ENCODE measurements at regions not wholly inside any gene's neighbourhood (a gene's known extent, or its start where the extent isn't known, plus 50 kb on each side); places are given as distances from the start of the nearest gene placed in this dataset.

GRCh38 chr6:84280639-84281038 lies 53.2 kb upstream of the CEP162 start:
- Histone ChIP-seq H3K4me1 (ENCODE audit: control insufficient read depth in 1 of 2, insufficient read depth in 2 of 2, low read length in 2 of 2) (no peaks in the 10 kb centered on the region), H3K27me3 (ENCODE audit: control insufficient read depth in 2 of 2, insufficient read depth in 2 of 2, low read length in 2 of 2) (no peaks in the 10 kb centered on the region), H3K79me2 (ENCODE audit: insufficient read depth, low read length) (no peaks in the 10 kb centered on the region), H3K27ac (ENCODE audit: low read depth in 1 of 2, low read length in 2 of 2) (no peak overlapping the region), H3K9me3 (replicated peaks in 1 of 2; ENCODE audit: control insufficient read depth in 1 of 2, insufficient read depth in 1 of 2, low read length in 2 of 2) (no peaks in the 10 kb centered on the region), H3K9ac (ENCODE audit: insufficient read depth, low read length, poor library complexity, severe bottlenecking) (no peak overlapping the region), H3K4me3 (replicated peaks in 1 of 3; ENCODE audit: low read depth in 2 of 3, low read length in 3 of 3) (no peak overlapping the region), H3K36me3 (replicated peaks in 1 of 2; ENCODE audit: control insufficient read depth in 1 of 2, insufficient read depth in 2 of 2, low read length in 2 of 2) (no peaks in the 10 kb centered on the region), H3K4me2 (replicated peaks; ENCODE audit: extremely low read depth, low read length, poor library complexity, severe bottlenecking) (no peak overlapping the region), H2AFZ (ENCODE audit: insufficient read depth, low read depth, low read length, poor library complexity, severe bottlenecking) (no peak overlapping the region), H4K20me1 (ENCODE audit: insufficient read depth, low read length) (no peaks in the 10 kb centered on the region)
- Mint-ChIP-seq H3K36me3 (no peaks in the 10 kb centered on the region), H3K27ac (no peak overlapping the region), H3K4me3 (no peak overlapping the region), H3K9me3 (peaks cover 0 to 2% (median 0%) of the 10 kb centered on the region in 7 donors), H3K4me1 (no peaks in the 10 kb centered on the region), H3K27me3 (ENCODE audit: low read depth in 3 of 3) (peaks cover 0 to 2% (median 0%) of the 10 kb centered on the region in 3 donors)
- no peak for DNase-seq
- 63% methylated on average over 1 of the region's 1 CpG for WGBS (ENCODE audit: insufficient coverage)
- TF ChIP-seq CTCF (IDR thresholded peaks at IDR 0.05) = no peak
- intact Hi-C loops (cut with micrococcal nuclease) = no loop called here

GRCh38 chr6:84280030-84280429 lies 52.6 kb upstream of the CEP162 start:
- H2AFZ ChIP-seq (ENCODE audit: insufficient read depth, low read depth, low read length, poor library complexity, severe bottlenecking) = no peak overlapping the region
- no peak overlapping the region for H3K9ac ChIP-seq (ENCODE audit: insufficient read depth, low read length, poor library complexity, severe bottlenecking)
- no peak overlapping the region for H3K4me3 ChIP-seq (replicated peaks in 1 of 3; ENCODE audit: low read depth in 2 of 3, low read length in 3 of 3)
- no peaks in the 10 kb centered on the region for H3K4me1 ChIP-seq (ENCODE audit: control insufficient read depth in 1 of 2, insufficient read depth in 2 of 2, low read length in 2 of 2)
- Mint-ChIP-seq H3K27ac (no peak overlapping the region), H3K36me3 (no peaks in the 10 kb centered on the region), H3K4me3 (no peak overlapping the region), H3K9me3 (peaks cover 0 to 2% (median 0%) of the 10 kb centered on the region in 7 donors), H3K4me1 (no peaks in the 10 kb centered on the region), H3K27me3 (ENCODE audit: low read depth in 3 of 3) (peaks cover 0 to 2% (median 0%) of the 10 kb centered on the region in 3 donors)
- H3K36me3 ChIP-seq (replicated peaks in 1 of 2; ENCODE audit: control insufficient read depth in 1 of 2, insufficient read depth in 2 of 2, low read length in 2 of 2) = no peaks in the 10 kb centered on the region
- H3K9me3 ChIP-seq (replicated peaks in 1 of 2; ENCODE audit: control insufficient read depth in 1 of 2, insufficient read depth in 1 of 2, low read length in 2 of 2) = no peaks in the 10 kb centered on the region
- no peaks in the 10 kb centered on the region for H3K79me2 ChIP-seq (ENCODE audit: insufficient read depth, low read length)
- no peaks in the 10 kb centered on the region for H3K27me3 ChIP-seq (ENCODE audit: control insufficient read depth in 2 of 2, insufficient read depth in 2 of 2, low read length in 2 of 2)
- TF ChIP-seq CTCF (IDR thresholded peaks at IDR 0.05) = no peak
- H4K20me1 ChIP-seq (ENCODE audit: insufficient read depth, low read length) = no peaks in the 10 kb centered on the region
- intact Hi-C loops (cut with micrococcal nuclease) = no loop called here
- H3K27ac ChIP-seq (ENCODE audit: low read depth in 1 of 2, low read length in 2 of 2) = no peak overlapping the region
- H3K4me2 ChIP-seq (replicated peaks; ENCODE audit: extremely low read depth, low read length, poor library complexity, severe bottlenecking) = no peak overlapping the region
- DNase-seq = no peak
